WTC11 (cell line): ENCODE measurements at regions not wholly inside any gene's neighbourhood (a gene's known extent, or its start where the extent isn't known, plus 50 kb on each side); places are given as distances from the start of the nearest gene placed in this dataset.

Source experiments
- ATAC-seq: fragments of 200-7000 bp; cut with Tn5 transposase; 2 replicates; pipeline ENCODE4 v1.10.0; 2021; ENCODE audit warnings: mild to moderate bottlenecking, moderate library complexity
- CTCF ChIA-PET: fragments of 300-600 bp; sonication (Branson Sonifier 250); formaldehyde crosslinking; loops from one replicate; lab custom pipeline; 2021; ENCODE audit warnings: antibody characterized with exemption; lab: Charles Lee
- POLR2A ChIA-PET: fragments of 350-600 bp; sonication (Branson Sonifier 250); formaldehyde crosslinking; loops from one replicate; lab custom pipeline; 2021; ENCODE audit warnings: antibody characterized with exemption; lab: Charles Lee
- DNase-seq: peaks from one replicate; pipeline ENCODE4 v3.0.0; 2021; ENCODE audit warnings: low spot score
- H3K27ac Mint-ChIP-seq: 2 replicates; pipeline ENCODE4 v1.8.0; 2021; ENCODE audit warnings: mixed read lengths
- H3K27me3 Mint-ChIP-seq: 2 replicates; pipeline ENCODE4 v1.8.0; 2021; ENCODE audit warnings: low read depth, mild to moderate bottlenecking, moderate library complexity, mixed read lengths
- H3K36me3 Mint-ChIP-seq: 2 replicates; pipeline ENCODE4 v1.8.0; 2021; ENCODE audit warnings: mixed read lengths
- H3K4me1 Mint-ChIP-seq: 2 replicates; pipeline ENCODE4 v1.8.0; 2022; ENCODE audit warnings: mixed read lengths
- H3K4me3 Mint-ChIP-seq: 2 replicates; pipeline ENCODE4 v1.8.0; 2021; ENCODE audit warnings: mild to moderate bottlenecking, moderate library complexity, mixed read lengths
- H3K9me3 Mint-ChIP-seq: 2 replicates; pipeline ENCODE4 v1.8.0; 2021; ENCODE audit warnings: mixed read lengths
- ARID4B ChIP-seq: sonication (generic); formaldehyde crosslinking; IDR thresholded peaks from 2 replicates; pipeline ENCODE4 v1.8.0; 2023; ENCODE audit warnings: missing genetic modification reagents, mild to moderate bottlenecking, borderline replicate concordance
- ELF4 ChIP-seq: sonication (generic); formaldehyde crosslinking; IDR thresholded peaks from 2 replicates; pipeline ENCODE4 v1.8.1; 2022; ENCODE audit warnings: low read depth, mild to moderate bottlenecking, moderate library complexity, missing genetic modification reagents
- ETV6 ChIP-seq: sonication (generic); formaldehyde crosslinking; IDR thresholded peaks from 2 replicates; pipeline ENCODE4 v1.8.1; 2022; ENCODE audit warnings: mild to moderate bottlenecking, missing genetic modification reagents
- FOXP1 ChIP-seq: sonication (generic); formaldehyde crosslinking; IDR thresholded peaks from 2 replicates; pipeline ENCODE4 v1.8.0; 2022; ENCODE audit warnings: missing genetic modification reagents, mild to moderate bottlenecking, moderate library complexity, borderline replicate concordance
- GABPB1 ChIP-seq: sonication (generic); formaldehyde crosslinking; IDR thresholded peaks from 2 replicates; pipeline ENCODE4 v1.8.1; 2023; ENCODE audit warnings: mild to moderate bottlenecking, missing genetic modification reagents
- GRHL2 ChIP-seq: fragments of 250-450 bp; sonication (Bioruptor Pico); IDR thresholded peaks from 2 replicates; pipeline ENCODE4 v1.8.0; 2022; ENCODE audit warnings: mild to moderate bottlenecking, moderate library complexity; ENCODE audit not compliant: insufficient replicate concordance, severe bottlenecking
- HMGXB4 ChIP-seq: sonication (generic); formaldehyde crosslinking; IDR thresholded peaks from 2 replicates; pipeline ENCODE4 v1.8.1; 2023; ENCODE audit warnings: mild to moderate bottlenecking, moderate library complexity, missing genetic modification reagents
- JAZF1 ChIP-seq: fragments of 250-450 bp; sonication (Bioruptor Pico); IDR thresholded peaks from 2 replicates; pipeline ENCODE4 v1.9.0; 2021; ENCODE audit warnings: moderate library complexity, mild to moderate bottlenecking, inconsistent platforms
- KAT7 ChIP-seq: sonication (generic); formaldehyde crosslinking; IDR thresholded peaks from 2 replicates; pipeline ENCODE4 v1.8.1; 2023; ENCODE audit warnings: missing genetic modification reagents, mild to moderate bottlenecking, borderline replicate concordance
- MYBL2 ChIP-seq: sonication (generic); formaldehyde crosslinking; IDR thresholded peaks from 2 replicates; pipeline ENCODE4 v1.8.1; 2023; ENCODE audit warnings: mild to moderate bottlenecking, moderate library complexity, missing genetic modification reagents
- NFYB ChIP-seq: sonication (generic); formaldehyde crosslinking; conservative IDR thresholded peaks from 2 replicates; pipeline ENCODE4 v1.8.0; 2022; ENCODE audit warnings: low read depth, missing genetic modification reagents
- PREB ChIP-seq: sonication (generic); formaldehyde crosslinking; IDR thresholded peaks from 2 replicates; pipeline ENCODE4 v1.8.1; 2022; ENCODE audit warnings: mild to moderate bottlenecking, missing genetic modification reagents, moderate library complexity, borderline replicate concordance
- SMAD3 ChIP-seq: sonication (generic); formaldehyde crosslinking; IDR thresholded peaks from 2 replicates; pipeline ENCODE4 v1.8.0; 2022; ENCODE audit warnings: missing genetic modification reagents, mild to moderate bottlenecking, borderline replicate concordance
- TEAD1 ChIP-seq: sonication (generic); formaldehyde crosslinking; IDR thresholded peaks from 2 replicates; pipeline ENCODE4 v1.8.0; 2022; ENCODE audit warnings: mild to moderate bottlenecking, missing genetic modification reagents
- ZBTB43 ChIP-seq: sonication (generic); formaldehyde crosslinking; IDR thresholded peaks from 2 replicates; pipeline ENCODE4 v1.8.1; 2023; ENCODE audit warnings: mild to moderate bottlenecking, missing genetic modification reagents
- ZNF219 ChIP-seq: sonication (generic); formaldehyde crosslinking; IDR thresholded peaks from 2 replicates; pipeline ENCODE4 v1.8.0; 2023; ENCODE audit warnings: missing genetic modification reagents, mild to moderate bottlenecking, borderline replicate concordance
- ZNF263 ChIP-seq: sonication (generic); formaldehyde crosslinking; IDR thresholded peaks from 2 replicates; pipeline ENCODE4 v1.8.1; 2022; ENCODE audit warnings: low read depth, mild to moderate bottlenecking, moderate library complexity, missing genetic modification reagents
- ZNF281 ChIP-seq: sonication (generic); formaldehyde crosslinking; IDR thresholded peaks from 2 replicates; pipeline ENCODE4 v1.8.0; 2023; ENCODE audit warnings: mild to moderate bottlenecking, missing genetic modification reagents
- ZNF317 ChIP-seq: sonication (generic); formaldehyde crosslinking; IDR thresholded peaks from 2 replicates; pipeline ENCODE4 v1.8.1; 2023; ENCODE audit warnings: low read depth, mild to moderate bottlenecking, moderate library complexity, missing genetic modification reagents, borderline replicate concordance
- ZNF416 ChIP-seq: fragments of 250-450 bp; sonication (Bioruptor Pico); IDR thresholded peaks from 2 replicates; pipeline ENCODE4 v1.9.0; 2021; ENCODE audit warnings: mild to moderate bottlenecking, inconsistent platforms
- ZNF671 ChIP-seq: fragments of 250-450 bp; sonication (Bioruptor Pico); IDR thresholded peaks from 2 replicates; pipeline ENCODE4 v1.8.0; 2021; ENCODE audit warnings: mild to moderate bottlenecking

GRCh38 chr4:89410687-89411086 is 103.1 kb upstream of the GPRIN3 start:
- Mint-ChIP-seq H3K27ac (no peak overlapping the region), H3K4me3 (no peak overlapping the region), H3K27me3 (peaks cover 7% of the 10 kb centered on the region), H3K36me3 (no peaks in the 10 kb centered on the region), H3K9me3 (peaks cover 3% of the 10 kb centered on the region; the same call in 1 of the 2 replicates), H3K4me1 (peaks cover 12% of the 10 kb centered on the region)
- ChIA-PET CTCF (no interaction called here), POLR2A (no interaction called here)
- no peak for TF ChIP-seq KAT7 (CRISPR knock-in tag)
- no peak for TF ChIP-seq ZNF671 (CRISPR knock-in tag)
- TF ChIP-seq ZNF317, result no peak
- TF ChIP-seq ZNF219, result no peak
- no peak for TF ChIP-seq NFYB (CRISPR knock-in tag)
- TF ChIP-seq ETV6 (CRISPR knock-in tag), result no peak
- TF ChIP-seq ZNF281 (CRISPR knock-in tag), result no peak
- TF ChIP-seq ZNF416, result no peak
- no peak for TF ChIP-seq ZBTB43 (CRISPR knock-in tag)
- no peak for TF ChIP-seq GRHL2 (CRISPR knock-in tag)
- TF ChIP-seq FOXP1, result no peak
- TF ChIP-seq ZNF263 (CRISPR knock-in tag), result no peak
- no peak for DNase-seq
- ATAC-seq, result peak; percentile 69

GRCh38 chr4:89404530-89404929 is 96.9 kb upstream of the GPRIN3 start:
- no peaks in the 10 kb centered on the region for H3K36me3 Mint-ChIP-seq
- no peak overlapping the region for H3K27ac Mint-ChIP-seq
- no peaks in the 10 kb centered on the region for H3K27me3 Mint-ChIP-seq
- CTCF ChIA-PET, result no interaction called here
- no peaks in the 10 kb centered on the region for H3K4me1 Mint-ChIP-seq
- peaks cover 3% of the 10 kb centered on the region; the same call in 1 of the 2 replicates for H3K9me3 Mint-ChIP-seq
- POLR2A ChIA-PET, result no interaction called here
- no peak for DNase-seq
- no peak overlapping the region for H3K4me3 Mint-ChIP-seq
- ATAC-seq, result no peak
- TF ChIP-seq HMGXB4 (CRISPR knock-in tag), result no peak
- no peak for TF ChIP-seq ARID4B (CRISPR knock-in tag)
- no peak for TF ChIP-seq SMAD3 (CRISPR knock-in tag)
- TF ChIP-seq KAT7 (CRISPR knock-in tag), result no peak
- TF ChIP-seq GABPB1 (CRISPR knock-in tag), result no peak
- no peak for TF ChIP-seq TEAD1 (CRISPR knock-in tag)
- no peak for TF ChIP-seq MYBL2 (CRISPR knock-in tag)
- no peak for TF ChIP-seq JAZF1 (CRISPR knock-in tag)
- TF ChIP-seq PREB, result no peak
- no peak for TF ChIP-seq ELF4 (CRISPR knock-in tag)
- TF ChIP-seq ETV6 (CRISPR knock-in tag), result no peak
